Right renal pelvis (tissue), 4 donors: ENCODE measurements at regions not wholly inside any gene's neighbourhood (a gene's known extent, or its start where the extent isn't known, plus 50 kb on each side); places are given as distances from the start of the nearest gene placed in this dataset.
"Not testable (repeated sequence)": the region's sequence is repeated elsewhere in the genome, so short reads cannot be mapped to it uniquely, and the experiment has no call there.

Experiments used
- DNase-seq, 4 donors: peaks; one replicate each; pipeline ENCODE4 v3.0.0-alpha.2; 2013; ENCODE audit warnings: low read depth in 4 of 4, low spot score in 3 of 4, missing footprints in 1 of 4

GRCh38 chr3:72179107-72179464, 394.1 kb upstream of the PROK2 start:
- DNase-seq, result no peak

- no peak for DNase-seq
Measured at GRCh38 chr3:72178463-72179106, 393.6 kb upstream of the PROK2 start.

GRCh38 chr3:72177075-72178050, 392.4 kb upstream of the PROK2 start:
- peak in 1 of 4 donors; percentile 49 for DNase-seq

GRCh38 chr3:72176537-72177041, 391.6 kb upstream of the PROK2 start:
- no peak for DNase-seq

GRCh38 chr3:72175296-72175858, 390.4 kb upstream of the PROK2 start:
- DNase-seq, result no peak

- no peak for DNase-seq
Measured at GRCh38 chr3:72174890-72175289, 389.9 kb upstream of the PROK2 start.

GRCh38 chr3:72174040-72174439, 389.1 kb upstream of the PROK2 start:
- DNase-seq, result no peak

GRCh38 chr3:72171946-72172345, 387.0 kb upstream of the PROK2 start:
- DNase-seq, result no peak

GRCh38 chr3:72171463-72171881, 386.5 kb upstream of the PROK2 start:
- no peak for DNase-seq

GRCh38 chr3:72169561-72170472, 384.9 kb upstream of the PROK2 start:
- DNase-seq, result no peak

GRCh38 chr3:72169120-72169519, 384.2 kb upstream of the PROK2 start:
- no peak for DNase-seq

- DNase-seq, result no peak
Measured at GRCh38 chr3:72165808-72166207, 380.9 kb upstream of the PROK2 start.

- DNase-seq, result no peak
Measured at GRCh38 chr3:72165317-72165716, 380.4 kb upstream of the PROK2 start.

GRCh38 chr3:72164635-72164978, 379.7 kb upstream of the PROK2 start:
- DNase-seq, result no peak

GRCh38 chr3:72163809-72164634, 379.1 kb upstream of the PROK2 start:
- DNase-seq, result no peak

- DNase-seq, result no peak
Measured at GRCh38 chr3:72162649-72163184, 377.8 kb upstream of the PROK2 start.

- no peak for DNase-seq
Measured at GRCh38 chr3:72161881-72162595, 377.1 kb upstream of the PROK2 start.

GRCh38 chr3:72161285-72161684, 376.3 kb upstream of the PROK2 start:
- not testable (repeated sequence) for DNase-seq

- no peak for DNase-seq
Measured at GRCh38 chr3:72160351-72160750, 375.4 kb upstream of the PROK2 start.
